ENCODE measurements at regions not wholly inside any gene's neighbourhood (a gene's known extent, or its start where the extent isn't known, plus 50 kb on each side); places are given as distances from the start of the nearest gene placed in this dataset.

DNA sequence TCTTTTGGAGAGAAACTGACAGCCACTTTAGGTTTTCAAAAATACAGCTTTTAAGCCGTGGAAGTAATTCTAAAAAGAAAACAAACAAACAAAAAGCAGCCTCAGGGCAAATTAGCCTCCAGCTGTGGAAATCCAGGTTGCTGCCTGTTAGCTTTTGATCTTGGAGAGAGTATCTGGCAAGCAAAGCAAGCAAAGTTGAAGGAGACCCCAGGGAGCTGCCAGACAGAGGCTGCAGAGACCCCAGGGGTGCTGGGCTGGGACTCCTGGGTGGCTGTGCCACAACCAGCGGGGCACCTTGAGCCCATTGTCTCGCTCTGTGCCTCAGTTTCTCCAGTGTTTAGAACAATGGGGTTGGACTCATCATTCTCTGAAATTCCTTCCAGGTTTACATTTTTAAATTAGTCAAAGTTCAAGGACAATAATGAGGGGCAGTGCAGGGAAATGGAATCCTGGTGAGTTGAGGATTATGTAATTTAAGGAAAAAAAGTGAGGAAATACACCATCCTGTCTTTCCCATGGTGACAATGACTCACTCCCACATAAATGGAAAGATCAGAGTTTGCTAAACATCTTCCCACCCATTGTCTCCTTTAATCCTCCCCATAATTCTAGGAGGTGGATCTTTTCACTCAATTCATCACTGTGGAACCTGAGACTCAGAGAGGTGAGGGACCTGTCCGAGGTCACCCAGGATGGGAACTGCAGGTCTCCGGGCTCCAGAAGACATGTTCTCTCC, 480.5 kb downstream of the MATN1 start:
- Histone ChIP-seq H3K4me2 (ENCODE audit: control insufficient read depth, extremely low read depth, insufficient read depth, low read depth, low read length) (no peak overlapping the region), H3K9ac (ENCODE audit: control insufficient read depth, extremely low read depth, insufficient read depth, low read length) (no peak overlapping the region), H3K4me3 (ENCODE audit: control insufficient read depth in 2 of 3, extremely low read depth in 1 of 3, insufficient read depth in 2 of 3, low read depth in 1 of 3, low read length in 3 of 3) (no peak overlapping the region), H3K79me2 (ENCODE audit: control insufficient read depth, insufficient read depth, low read length) (no peaks in the 10 kb centered on the region), H3K4me1 (ENCODE audit: control insufficient read depth, extremely low read depth, insufficient read depth, low read length) (no peaks in the 10 kb centered on the region), H3K27me3 (ENCODE audit: control insufficient read depth, extremely low read depth, insufficient read depth, low read length) (no peaks in the 10 kb centered on the region), H3K36me3 (ENCODE audit: control insufficient read depth in 2 of 2, extremely low read depth in 1 of 2, insufficient read depth in 2 of 2, low read length in 2 of 2) (no peaks in the 10 kb centered on the region), H3K27ac (ENCODE audit: control insufficient read depth, insufficient read depth, low read length) (no peak overlapping the region), H3K9me1 (ENCODE audit: control insufficient read depth, extremely low read depth, insufficient read depth, low read length) (no peaks in the 10 kb centered on the region), H2AFZ (ENCODE audit: control insufficient read depth, low read length) (no peak overlapping the region), H4K20me1 (ENCODE audit: control insufficient read depth, extremely low read depth, insufficient read depth, low read length) (no peaks in the 10 kb centered on the region), H3K9me3 (ENCODE audit: control insufficient read depth, low read depth, low read length) (no peaks in the 10 kb centered on the region)
- DNase-seq (ENCODE audit: low read depth, low spot score) (no peak), FAIRE-seq (no peak)
- dilution Hi-C loops (cut with MboI; ENCODE audit: extremely low pct_ligation_motif_present, low sequenced_read_pairs), result no loop called here
- TF ChIP-seq EZH2 (IDR thresholded peaks at IDR 0.05; ENCODE audit: low read length), result no peak
- TF ChIP-seq, protein P1, sequence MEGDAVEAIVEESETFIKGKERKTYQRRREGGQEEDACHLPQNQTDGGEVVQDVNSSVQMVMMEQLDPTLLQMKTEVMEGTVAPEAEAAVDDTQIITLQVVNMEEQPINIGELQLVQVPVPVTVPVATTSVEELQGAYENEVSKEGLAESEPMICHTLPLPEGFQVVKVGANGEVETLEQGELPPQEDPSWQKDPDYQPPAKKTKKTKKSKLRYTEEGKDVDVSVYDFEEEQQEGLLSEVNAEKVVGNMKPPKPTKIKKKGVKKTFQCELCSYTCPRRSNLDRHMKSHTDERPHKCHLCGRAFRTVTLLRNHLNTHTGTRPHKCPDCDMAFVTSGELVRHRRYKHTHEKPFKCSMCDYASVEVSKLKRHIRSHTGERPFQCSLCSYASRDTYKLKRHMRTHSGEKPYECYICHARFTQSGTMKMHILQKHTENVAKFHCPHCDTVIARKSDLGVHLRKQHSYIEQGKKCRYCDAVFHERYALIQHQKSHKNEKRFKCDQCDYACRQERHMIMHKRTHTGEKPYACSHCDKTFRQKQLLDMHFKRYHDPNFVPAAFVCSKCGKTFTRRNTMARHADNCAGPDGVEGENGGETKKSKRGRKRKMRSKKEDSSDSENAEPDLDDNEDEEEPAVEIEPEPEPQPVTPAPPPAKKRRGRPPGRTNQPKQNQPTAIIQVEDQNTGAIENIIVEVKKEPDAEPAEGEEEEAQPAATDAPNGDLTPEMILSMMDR (optimal IDR thresholded peaks at IDR 0.05 in 1 of 3, IDR thresholded peaks at IDR 0.05 in 1 of 3, conservative IDR thresholded peaks at IDR 0.05 in 1 of 3; ENCODE audit: extremely low read depth in 1 of 3, insufficient read depth in 2 of 3, low read length in 3 of 3), result no peak

DNA sequence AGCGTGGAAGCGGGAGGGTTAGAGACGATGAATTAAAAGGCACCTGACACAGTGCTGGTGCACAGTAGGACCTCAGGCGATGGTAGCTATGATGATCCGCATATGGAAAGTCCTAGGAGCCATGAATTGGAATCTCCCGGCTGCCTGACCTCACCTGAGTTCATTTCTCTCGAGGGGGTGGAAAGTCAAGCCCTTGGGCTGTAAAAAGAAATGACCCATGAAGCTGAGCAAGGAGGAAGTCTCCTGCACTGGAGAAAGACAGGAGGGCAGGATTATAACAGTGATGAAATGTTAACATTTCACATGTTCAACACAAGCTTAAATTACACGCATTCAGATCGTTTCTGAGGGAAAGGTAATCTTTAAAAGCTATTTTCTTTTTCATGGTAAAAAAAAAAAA, 481.2 kb downstream of the MATN1 start:
- Histone ChIP-seq H4K20me1 (ENCODE audit: control insufficient read depth, extremely low read depth, insufficient read depth, low read length) (no peaks in the 10 kb centered on the region), H3K79me2 (ENCODE audit: control insufficient read depth, insufficient read depth, low read length) (no peaks in the 10 kb centered on the region), H3K9me3 (ENCODE audit: control insufficient read depth, low read depth, low read length) (no peaks in the 10 kb centered on the region), H3K4me3 (ENCODE audit: control insufficient read depth in 2 of 3, extremely low read depth in 1 of 3, insufficient read depth in 2 of 3, low read depth in 1 of 3, low read length in 3 of 3) (no peak overlapping the region), H3K9me1 (ENCODE audit: control insufficient read depth, extremely low read depth, insufficient read depth, low read length) (no peaks in the 10 kb centered on the region), H3K9ac (ENCODE audit: control insufficient read depth, extremely low read depth, insufficient read depth, low read length) (no peak overlapping the region), H3K4me2 (ENCODE audit: control insufficient read depth, extremely low read depth, insufficient read depth, low read depth, low read length) (no peak overlapping the region), H3K4me1 (ENCODE audit: control insufficient read depth, extremely low read depth, insufficient read depth, low read length) (no peaks in the 10 kb centered on the region), H3K27ac (ENCODE audit: control insufficient read depth, insufficient read depth, low read length) (no peak overlapping the region), H3K36me3 (ENCODE audit: control insufficient read depth in 2 of 2, extremely low read depth in 1 of 2, insufficient read depth in 2 of 2, low read length in 2 of 2) (no peaks in the 10 kb centered on the region), H2AFZ (ENCODE audit: control insufficient read depth, low read length) (no peak overlapping the region), H3K27me3 (ENCODE audit: control insufficient read depth, extremely low read depth, insufficient read depth, low read length) (no peaks in the 10 kb centered on the region)
- DNase-seq (ENCODE audit: low read depth, low spot score), result no peak
- FAIRE-seq, result no peak
- dilution Hi-C loops (cut with MboI; ENCODE audit: extremely low pct_ligation_motif_present, low sequenced_read_pairs), result no loop called here
- TF ChIP-seq EZH2 (IDR thresholded peaks at IDR 0.05; ENCODE audit: low read length), result no peak
- TF ChIP-seq, protein P1 (optimal IDR thresholded peaks at IDR 0.05 in 1 of 3, IDR thresholded peaks at IDR 0.05 in 1 of 3, conservative IDR thresholded peaks at IDR 0.05 in 1 of 3; ENCODE audit: extremely low read depth in 1 of 3, insufficient read depth in 2 of 3, low read length in 3 of 3), result no peak

Data from keratinocyte (primary cell).